HG03558 (cell line): ENCODE measurements at regions not wholly inside any gene's neighbourhood (a gene's known extent, or its start where the extent isn't known, plus 50 kb on each side); places are given as distances from the start of the nearest gene placed in this dataset.

Source experiments
- ATAC-seq: cut with Tn5 transposase; IDR thresholded peaks from one replicate; pipeline ENCODE4 v1.9.1; 2021; ENCODE audit warnings: moderate number of reproducible peaks; ENCODE audit not compliant: unreplicated experiment; ENCODE audit errors: extremely low read depth

DNA sequence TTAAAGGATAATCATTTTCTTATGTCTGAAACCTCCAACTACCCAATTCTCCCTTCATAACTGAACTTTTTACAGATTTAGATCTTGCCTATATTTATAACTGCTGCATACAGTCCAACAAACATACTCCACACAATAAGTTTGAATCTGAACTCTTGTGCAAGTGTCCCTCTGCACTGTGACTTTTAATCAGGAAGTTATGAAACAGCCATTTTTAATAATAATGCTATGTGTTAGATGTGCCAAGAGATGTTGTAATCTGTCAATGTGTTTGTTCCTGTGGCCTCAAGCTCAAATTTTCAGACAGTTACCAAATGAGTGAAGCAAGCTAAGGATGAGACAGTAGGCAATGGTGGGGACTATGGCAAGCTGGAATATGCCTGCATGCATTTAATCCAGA is 57.6 kb upstream of the MTAP start:
- no peak for ATAC-seq

DNA sequence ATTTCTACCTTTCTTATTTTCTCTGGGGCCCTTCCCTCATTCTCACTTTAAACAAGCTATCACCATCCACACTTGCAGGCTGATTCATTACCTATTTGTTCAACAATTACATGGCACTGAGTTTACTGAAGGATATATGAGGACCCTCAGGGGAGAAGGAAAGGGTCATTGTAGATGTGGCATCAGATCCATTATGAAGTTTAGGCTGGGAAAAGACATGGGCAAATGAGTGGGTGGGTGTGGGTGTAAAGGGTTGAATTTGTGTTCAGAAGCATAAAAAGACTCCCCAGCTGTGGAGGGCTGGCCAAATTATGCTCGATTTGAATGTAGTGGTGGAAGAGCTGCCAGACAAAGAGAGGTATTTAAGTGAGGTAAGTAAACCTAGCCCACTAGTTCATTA is 55.9 kb upstream of the MTAP start:
- no peak for ATAC-seq

DNA sequence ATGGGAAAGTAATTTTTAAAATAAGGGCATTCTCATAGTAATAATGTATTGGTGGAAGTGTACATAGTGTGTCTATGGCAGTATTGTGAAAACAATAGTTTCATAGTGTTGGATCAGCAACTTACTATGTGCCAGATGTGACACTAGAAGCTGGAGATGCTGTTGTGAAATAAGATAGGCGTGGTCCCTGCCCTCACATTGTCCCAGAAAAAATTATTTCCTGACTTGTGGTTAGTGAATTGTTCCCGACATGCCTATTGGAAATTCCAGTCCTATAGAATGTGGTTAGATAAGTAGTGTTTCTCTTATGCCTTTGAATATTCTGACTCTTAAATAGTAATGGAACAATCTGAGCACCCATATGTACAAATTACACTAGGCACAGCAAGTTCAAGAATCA is 55.3 kb upstream of the MTAP start:
- no peak for ATAC-seq

DNA sequence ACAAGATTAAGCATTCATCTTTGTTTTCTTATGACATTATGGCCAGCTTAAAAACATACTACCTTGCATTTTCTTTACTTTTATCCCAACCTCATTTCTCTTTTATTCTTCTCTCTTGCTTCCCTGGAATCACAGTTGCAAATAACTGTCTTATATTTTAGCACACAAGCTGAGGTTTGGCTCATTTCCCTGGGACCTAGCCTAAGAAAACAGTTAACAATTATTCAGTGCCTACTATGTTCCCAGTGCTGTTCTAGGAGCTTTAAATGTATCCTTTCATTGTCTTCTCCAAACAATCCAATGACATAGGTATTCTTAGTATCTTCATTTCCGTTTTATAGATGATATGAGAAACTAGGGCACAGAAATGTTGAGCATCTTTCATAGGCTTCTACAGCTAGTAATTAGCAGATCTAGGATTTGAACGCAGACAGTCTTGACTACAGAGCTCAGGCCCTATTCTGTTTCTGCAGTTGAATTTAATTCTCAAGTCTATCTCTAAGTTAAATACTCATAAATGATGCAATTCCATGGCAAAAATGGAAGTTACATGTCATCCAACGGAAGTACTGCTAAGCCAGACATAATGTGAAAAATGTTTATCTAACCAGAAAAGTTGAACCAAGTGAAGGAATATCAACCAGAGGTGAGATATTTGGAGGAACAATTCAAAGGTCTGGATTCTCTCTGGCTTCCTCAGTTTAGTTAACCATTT is 52.3 kb upstream of the MTAP start:
- no peak for ATAC-seq

DNA sequence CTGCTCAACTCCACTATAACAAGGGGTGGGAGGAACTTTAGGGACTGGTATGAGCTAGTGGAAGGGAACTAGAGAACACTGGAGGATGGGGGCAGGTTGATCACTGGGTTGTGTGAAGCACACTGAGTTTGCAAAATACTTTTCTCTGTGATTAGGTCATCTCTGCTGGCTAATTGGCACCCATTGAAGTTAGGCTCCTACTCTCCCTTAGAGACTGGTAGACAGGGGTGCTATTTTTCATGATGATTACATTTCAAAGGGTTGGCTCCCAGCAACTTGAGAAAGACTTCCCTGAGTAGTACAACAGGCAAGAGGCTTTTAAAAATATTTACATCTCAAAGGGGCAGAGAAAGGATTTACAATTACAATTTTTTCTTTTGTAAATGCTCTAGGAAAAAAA is 50.4 kb upstream of the MTAP start:
- ATAC-seq = no peak
